ENCODE measurements at regions not wholly inside any gene's neighbourhood (a gene's known extent, or its start where the extent isn't known, plus 50 kb on each side); places are given as distances from the start of the nearest gene placed in this dataset.

DNA sequence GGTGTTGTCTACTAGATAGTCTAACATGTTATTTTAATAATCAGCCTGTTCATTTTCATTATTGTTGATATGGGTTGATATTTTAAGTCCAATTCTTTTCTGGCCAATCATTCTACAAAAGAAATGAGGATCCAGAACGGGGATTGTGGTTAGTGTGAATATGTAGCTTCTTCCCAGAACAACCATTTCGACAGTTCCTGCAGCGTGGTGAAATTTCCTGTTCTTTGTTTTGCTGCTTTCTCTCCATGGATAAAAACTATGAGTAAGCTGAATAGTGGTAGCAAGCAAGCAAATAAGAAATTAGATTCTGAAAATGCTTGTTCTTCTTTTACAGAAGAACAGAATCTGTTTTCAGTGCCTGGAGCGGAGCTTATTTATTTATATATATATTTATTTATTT is 65.5 kb upstream of the F13A1 start:
- peaks cover 7% of the 10 kb centered on the region for H3K4me1 ChIP-seq (ENCODE audit: low read length)
- TF ChIP-seq EZH2phosphoT487 (IDR thresholded peaks at IDR 0.05; ENCODE audit: low read depth): no peak
- no peak for TF ChIP-seq CTCF (IDR thresholded peaks at IDR 0.05; ENCODE audit: low read depth, low read length)
- no peak overlapping the region for H3K9ac ChIP-seq (ENCODE audit: low read length)
- H3K4me3 ChIP-seq (ENCODE audit: low read length): no peak overlapping the region
- no peaks in the 10 kb centered on the region for H3K36me3 ChIP-seq (replicated peaks; ENCODE audit: low read depth, low read length)
- H2AFZ ChIP-seq (ENCODE audit: low read depth, low read length): no peak overlapping the region
- no peaks in the 10 kb centered on the region for H4K20me1 ChIP-seq (ENCODE audit: insufficient read depth, low read length)
- H3K79me2 ChIP-seq (ENCODE audit: low read length): no peaks in the 10 kb centered on the region
- no peaks in the 10 kb centered on the region for H3K9me3 ChIP-seq (ENCODE audit: insufficient read depth, low read length)
- H3K27ac ChIP-seq (ENCODE audit: low read length): no peak overlapping the region
- no peaks in the 10 kb centered on the region for H3K27me3 ChIP-seq (ENCODE audit: low read depth, low read length)
- no peak overlapping the region for H3K4me2 ChIP-seq (ENCODE audit: low read length)

- Histone ChIP-seq H3K4me2 (ENCODE audit: low read length) (peak overlapping the region; percentile 87), H4K20me1 (ENCODE audit: insufficient read depth, low read length) (no peaks in the 10 kb centered on the region), H3K9ac (ENCODE audit: low read length) (peak overlapping the region; percentile 32; the same call in 1 of the 2 replicates), H3K27me3 (ENCODE audit: low read depth, low read length) (no peaks in the 10 kb centered on the region), H2AFZ (ENCODE audit: low read depth, low read length) (peak overlapping the region; percentile 46; the same call in 1 of the 2 replicates), H3K79me2 (ENCODE audit: low read length) (no peaks in the 10 kb centered on the region), H3K4me1 (ENCODE audit: low read length) (peaks cover 31% of the 10 kb centered on the region), H3K27ac (ENCODE audit: low read length) (peak overlapping the region; percentile 22; the same call in 1 of the 2 replicates), H3K9me3 (ENCODE audit: insufficient read depth, low read length) (no peaks in the 10 kb centered on the region), H3K36me3 (replicated peaks; ENCODE audit: low read depth, low read length) (no peaks in the 10 kb centered on the region), H3K4me3 (ENCODE audit: low read length) (peak overlapping the region; percentile 61)
- TF ChIP-seq CTCF (IDR thresholded peaks at IDR 0.05; ENCODE audit: low read depth, low read length) (no peak), EZH2phosphoT487 (IDR thresholded peaks at IDR 0.05; ENCODE audit: low read depth) (no peak)
Observed at GRCh38 chr6:6390849-6391602, 70.6 kb upstream of the F13A1 start.

GRCh38 chr6:6392214-6393068 is 72.0 kb upstream of the F13A1 start:
- Histone ChIP-seq H3K36me3 (replicated peaks; ENCODE audit: low read depth, low read length) (no peaks in the 10 kb centered on the region), H3K4me1 (ENCODE audit: low read length) (peaks cover 31% of the 10 kb centered on the region), H3K27me3 (ENCODE audit: low read depth, low read length) (0 out of 2 replicates have a peak, but pooled peaks cover 4% of the 10 kb centered on the region), H3K9ac (ENCODE audit: low read length) (no peak overlapping the region), H3K79me2 (ENCODE audit: low read length) (no peaks in the 10 kb centered on the region), H3K4me3 (ENCODE audit: low read length) (no peak overlapping the region), H3K9me3 (ENCODE audit: insufficient read depth, low read length) (no peaks in the 10 kb centered on the region), H3K4me2 (ENCODE audit: low read length) (peak overlapping the region; percentile 65), H2AFZ (ENCODE audit: low read depth, low read length) (no peak overlapping the region), H3K27ac (ENCODE audit: low read length) (no peak overlapping the region), H4K20me1 (ENCODE audit: insufficient read depth, low read length) (no peaks in the 10 kb centered on the region)
- TF ChIP-seq EZH2phosphoT487 (IDR thresholded peaks at IDR 0.05; ENCODE audit: low read depth): no peak

GRCh38 chr6:6393069-6393529 is 72.6 kb upstream of the F13A1 start:
- Histone ChIP-seq H3K4me3 (ENCODE audit: low read length) (no peak overlapping the region), H3K9me3 (ENCODE audit: insufficient read depth, low read length) (no peaks in the 10 kb centered on the region), H3K27ac (ENCODE audit: low read length) (no peak overlapping the region), H3K36me3 (replicated peaks; ENCODE audit: low read depth, low read length) (no peaks in the 10 kb centered on the region), H2AFZ (ENCODE audit: low read depth, low read length) (no peak overlapping the region), H3K4me1 (ENCODE audit: low read length) (peaks cover 31% of the 10 kb centered on the region), H3K79me2 (ENCODE audit: low read length) (no peaks in the 10 kb centered on the region), H3K27me3 (ENCODE audit: low read depth, low read length) (0 out of 2 replicates have a peak, but pooled peaks cover 5% of the 10 kb centered on the region), H4K20me1 (ENCODE audit: insufficient read depth, low read length) (no peaks in the 10 kb centered on the region), H3K9ac (ENCODE audit: low read length) (no peak overlapping the region), H3K4me2 (ENCODE audit: low read length) (peak overlapping the region; percentile 65)
- TF ChIP-seq EZH2phosphoT487 (IDR thresholded peaks at IDR 0.05; ENCODE audit: low read depth) (no peak), CTCF (IDR thresholded peaks at IDR 0.05; ENCODE audit: low read depth, low read length) (no peak)
